Lower leg skin (tissue), 3 donors: ENCODE measurements at regions not wholly inside any gene's neighbourhood (a gene's known extent, or its start where the extent isn't known, plus 50 kb on each side); places are given as distances from the start of the nearest gene placed in this dataset.

ENCODE experiments used
- CTCF ChIP-seq, 3 donors: fragments of 450-650 bp; IDR thresholded peaks; one replicate each; pipeline ENCODE4 v1.5.1; 2016; ENCODE audit warnings: antibody characterized with exemption in 3 of 3, mild to moderate bottlenecking in 3 of 3, moderate library complexity in 2 of 3
- POLR2A ChIP-seq, 2 donors: fragments of 450-650 bp; IDR thresholded peaks; one replicate each; pipeline ENCODE4 v1.6.1; 2016 to 2017; ENCODE audit warnings: antibody characterized with exemption in 2 of 2, mild to moderate bottlenecking in 1 of 2, moderate library complexity in 1 of 2

- TF ChIP-seq POLR2A (IDR thresholded peaks at IDR 0.05) (no peak), CTCF (IDR thresholded peaks at IDR 0.05) (no peak)
Observed at GRCh38 chr5:56532466-56532865, 282.9 kb upstream of the MAP3K1 start.
